Stomach (tissue), 8 donors: ENCODE measurements at regions not wholly inside any gene's neighbourhood (a gene's known extent, or its start where the extent isn't known, plus 50 kb on each side); places are given as distances from the start of the nearest gene placed in this dataset.
"Not testable (repeated sequence)": the region's sequence is repeated elsewhere in the genome, so short reads cannot be mapped to it uniquely, and the experiment has no call there.

ENCODE experiments used
- DNase-seq, 2 donors: peaks; one replicate each; pipeline versions ENCODE4 v3.0.0 to v3.0.0-alpha.2; 2013 to 2019
- H3K27ac ChIP-seq, 5 donors: fragments of 200-600 bp in 4 of 5; sonication (generic) in 4 of 5; one replicate each; pipeline ENCODE4 v1.5.1; 2013 to 2019; ENCODE audit warnings: mild to moderate bottlenecking in 1 of 5, moderate library complexity in 1 of 5
- H3K27me3 ChIP-seq, 3 donors: fragments of 200-600 bp; sonication (generic); one replicate each; pipeline ENCODE4 v1.5.1; 2017 to 2019; ENCODE audit warnings: mixed run types in 1 of 3
- H3K36me3 ChIP-seq, 4 donors: fragments of 200-600 bp; sonication (generic); 1 replicate in 3 of 4; 2 replicates in 1 of 4; pipeline ENCODE4 v1.5.1; 2016 to 2019
- H3K4me1 ChIP-seq, 4 donors: fragments of 200-600 bp; sonication (generic); one replicate each; pipeline ENCODE4 v1.5.1; 2016 to 2019
- H3K4me3 ChIP-seq, 4 donors: fragments of 200-600 bp; sonication (generic) in 3 of 4; one replicate each; pipeline ENCODE4 v1.5.1; 2016 to 2019; ENCODE audit warnings: mild to moderate bottlenecking in 1 of 4
- H3K9me3 ChIP-seq, 4 donors: fragments of 200-600 bp; sonication (generic); one replicate each; pipeline ENCODE4 v1.5.1; 2016 to 2019
- EP300 ChIP-seq: sonication (generic); formaldehyde crosslinking; IDR thresholded peaks from one replicate; pipeline ENCODE4 v1.6.1; 2017; ENCODE audit warnings: antibody characterized with exemption
- POLR2A ChIP-seq, 4 donors: fragments of 450-650 bp; IDR thresholded peaks; one replicate each; pipeline ENCODE4 v1.6.1; 2016; ENCODE audit warnings: antibody characterized with exemption in 4 of 4, control low read depth in 2 of 4, mild to moderate bottlenecking in 1 of 4, moderate library complexity in 1 of 4
- POLR2AphosphoS5 ChIP-seq, 3 donors: sonication (generic); formaldehyde crosslinking; IDR thresholded peaks; one replicate each; pipeline ENCODE4 v1.6.1; 2016; ENCODE audit warnings: antibody characterized with exemption in 3 of 3
- WGBS, 5 donors: extraction: QIAGEN DNeasy Blood & Tissue Kit in 3 of 5; methylation state at CpG; one replicate each; pipeline versions ENCODE4 v1.1.5 to v1.1.7; 2013 to 2018; 5-methylcytosine and 5-hydroxymethylcytosine counted together
- intact Hi-C: fragments of 100-400 bp; cut with DNase I; formaldehyde crosslinking; loops from one replicate; pipeline ENCODE4 v1.15.1; 2023; ENCODE audit warnings: low total_unique reads
- TF ChIP-seq, protein P1 (sequence below), 7 experiments: fragments of 450-650 bp in 4 of 7; fragments of 200-600 bp in 3 of 7; sonication (generic) in 3 of 7; IDR thresholded peaks; one replicate each; pipeline ENCODE4 v1.5.1; 2016 to 2019; ENCODE audit warnings: antibody characterized with exemption in 7 of 7, control low read depth in 2 of 7, mild to moderate bottlenecking in 1 of 7
- donor health status: healthy with polysubstance abuse.
- donor health status: Bipolar disorder and iron deficiency.
- donor health status: healthy.

DNA sequence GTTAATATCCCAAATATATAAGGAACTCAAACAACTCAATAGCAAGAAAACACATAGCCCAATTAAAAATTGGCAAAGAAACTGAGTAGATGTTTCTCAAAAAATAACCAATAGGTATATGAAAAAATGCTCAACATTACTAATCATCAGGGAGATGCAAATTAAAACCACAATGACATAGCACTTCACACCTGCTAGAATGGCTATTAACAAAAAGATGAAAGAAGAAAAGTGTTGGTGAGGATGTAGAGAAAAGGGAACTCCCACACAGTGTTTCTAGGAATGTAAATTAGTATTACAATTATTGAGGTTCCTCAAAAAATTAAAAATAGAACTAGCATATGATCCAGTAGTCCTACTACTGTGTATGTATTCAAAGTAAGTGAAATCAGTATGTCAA is 1212.8 kb downstream of the DIAPH3 start:
- H3K9me3 ChIP-seq = peaks cover 4 to 29% (median 16%) of the 10 kb centered on the region in 4 donors
- no peak for DNase-seq
- intact Hi-C loops = no loop called here

DNA sequence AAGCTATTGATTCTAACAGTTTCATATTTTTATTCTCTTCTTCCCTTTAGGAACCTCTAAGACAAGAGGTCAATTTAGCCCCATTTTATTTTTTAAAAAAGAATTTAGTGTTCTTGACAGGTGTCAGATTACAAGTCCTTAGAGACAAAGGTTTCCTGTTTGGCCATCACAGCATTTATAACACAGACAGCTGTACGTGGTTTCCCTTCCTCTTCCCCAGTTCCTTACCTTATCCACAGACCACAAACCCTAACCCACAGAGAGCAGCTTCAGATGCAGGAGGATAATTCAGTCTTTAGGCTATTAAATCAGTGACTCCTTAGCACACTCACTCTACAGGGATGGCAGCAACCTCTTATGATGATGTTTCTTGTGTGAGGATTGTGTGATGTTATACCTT is 1210.1 kb downstream of the DIAPH3 start:
- intact Hi-C loops = no loop called here
- no peaks in the 10 kb centered on the region for H3K27me3 ChIP-seq
- peak in 1 of 2 donors; percentile 18 for DNase-seq
- no peaks in the 10 kb centered on the region for H3K36me3 ChIP-seq
- no peak overlapping the region for H3K27ac ChIP-seq
- H3K4me3 ChIP-seq = no peak overlapping the region
- 32 to 42% (median 36%) methylated on average over 1 of the region's 1 CpG for WGBS, 5 donors
- TF ChIP-seq POLR2AphosphoS5 (IDR thresholded peaks at IDR 0.05) (no peak), EP300 (no peak), POLR2A (IDR thresholded peaks at IDR 0.05) (no peak)
- TF ChIP-seq, protein P1, sequence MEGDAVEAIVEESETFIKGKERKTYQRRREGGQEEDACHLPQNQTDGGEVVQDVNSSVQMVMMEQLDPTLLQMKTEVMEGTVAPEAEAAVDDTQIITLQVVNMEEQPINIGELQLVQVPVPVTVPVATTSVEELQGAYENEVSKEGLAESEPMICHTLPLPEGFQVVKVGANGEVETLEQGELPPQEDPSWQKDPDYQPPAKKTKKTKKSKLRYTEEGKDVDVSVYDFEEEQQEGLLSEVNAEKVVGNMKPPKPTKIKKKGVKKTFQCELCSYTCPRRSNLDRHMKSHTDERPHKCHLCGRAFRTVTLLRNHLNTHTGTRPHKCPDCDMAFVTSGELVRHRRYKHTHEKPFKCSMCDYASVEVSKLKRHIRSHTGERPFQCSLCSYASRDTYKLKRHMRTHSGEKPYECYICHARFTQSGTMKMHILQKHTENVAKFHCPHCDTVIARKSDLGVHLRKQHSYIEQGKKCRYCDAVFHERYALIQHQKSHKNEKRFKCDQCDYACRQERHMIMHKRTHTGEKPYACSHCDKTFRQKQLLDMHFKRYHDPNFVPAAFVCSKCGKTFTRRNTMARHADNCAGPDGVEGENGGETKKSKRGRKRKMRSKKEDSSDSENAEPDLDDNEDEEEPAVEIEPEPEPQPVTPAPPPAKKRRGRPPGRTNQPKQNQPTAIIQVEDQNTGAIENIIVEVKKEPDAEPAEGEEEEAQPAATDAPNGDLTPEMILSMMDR (IDR thresholded peaks at IDR 0.05) = no peak
- H3K4me1 ChIP-seq = no peaks in the 10 kb centered on the region
- peaks cover 4 to 22% (median 16%) of the 10 kb centered on the region in 4 donors for H3K9me3 ChIP-seq

More for the DNA sequence above, 1212.8 kb downstream of the DIAPH3 start:
- no peaks in the 10 kb centered on the region for H3K4me1 ChIP-seq
- H3K27me3 ChIP-seq = no peaks in the 10 kb centered on the region
- no peaks in the 10 kb centered on the region for H3K36me3 ChIP-seq
- H3K4me3 ChIP-seq = no peak overlapping the region
- H3K27ac ChIP-seq = no peak overlapping the region
- TF ChIP-seq POLR2AphosphoS5 (IDR thresholded peaks at IDR 0.05) (no peak), EP300 (no peak), POLR2A (IDR thresholded peaks at IDR 0.05) (no peak)
- TF ChIP-seq, protein P1 (IDR thresholded peaks at IDR 0.05) = no peak

DNA sequence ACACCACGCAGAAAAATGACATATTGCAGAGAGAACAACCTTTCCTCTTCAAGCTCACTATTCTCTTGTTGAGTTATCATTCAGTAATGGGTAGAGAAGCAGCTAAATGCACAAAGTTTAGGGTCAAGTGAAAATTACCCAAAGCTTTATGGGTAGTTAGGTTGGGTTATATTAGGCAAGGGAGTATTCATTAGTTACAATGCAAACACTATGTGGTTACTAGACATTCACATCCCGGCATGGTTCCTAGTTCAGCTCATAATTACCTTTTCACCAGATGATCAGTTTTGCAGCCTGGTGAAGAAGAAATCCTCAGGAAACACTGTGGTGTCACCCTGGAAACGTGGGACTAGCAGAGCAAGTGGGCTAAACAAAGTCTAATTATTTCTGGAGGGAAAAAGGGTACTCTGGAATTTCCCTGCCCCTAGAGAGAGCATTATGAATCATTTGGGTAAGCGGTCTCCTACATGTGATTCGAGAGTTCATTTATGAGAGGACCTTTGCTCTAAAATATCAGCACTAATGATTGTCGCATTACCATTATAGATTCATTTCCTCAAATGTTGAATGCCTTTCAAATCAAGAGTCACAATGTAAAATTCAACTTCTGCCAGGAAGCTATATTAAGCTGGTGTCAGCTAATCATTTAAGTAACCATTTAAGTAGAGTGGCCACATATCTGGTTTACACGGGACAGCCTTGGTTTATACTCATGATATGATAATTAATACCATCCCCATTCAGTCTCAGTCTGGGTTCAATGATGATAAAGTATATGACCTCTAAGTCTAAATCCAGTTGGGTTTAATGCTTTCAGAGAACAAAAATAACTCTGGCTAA is 1208.0 kb downstream of the DIAPH3 start:
- peak in 1 of 2 donors; percentile 3 for DNase-seq
- Histone ChIP-seq H3K27ac (no peak overlapping the region), H3K9me3 (peaks cover 0 to under 1% (median 0%) of the 10 kb centered on the region in 4 donors), H3K27me3 (no peaks in the 10 kb centered on the region), H3K36me3 (no peaks in the 10 kb centered on the region), H3K4me1 (no peaks in the 10 kb centered on the region), H3K4me3 (no peak overlapping the region)
- TF ChIP-seq, protein P1 (IDR thresholded peaks at IDR 0.05) = no peak
- TF ChIP-seq EP300 = no peak
- WGBS, 5 donors = 75 to 88% (median 82%) methylated on average over 7 of the region's 7 CpGs
- intact Hi-C loops = no loop called here

DNA sequence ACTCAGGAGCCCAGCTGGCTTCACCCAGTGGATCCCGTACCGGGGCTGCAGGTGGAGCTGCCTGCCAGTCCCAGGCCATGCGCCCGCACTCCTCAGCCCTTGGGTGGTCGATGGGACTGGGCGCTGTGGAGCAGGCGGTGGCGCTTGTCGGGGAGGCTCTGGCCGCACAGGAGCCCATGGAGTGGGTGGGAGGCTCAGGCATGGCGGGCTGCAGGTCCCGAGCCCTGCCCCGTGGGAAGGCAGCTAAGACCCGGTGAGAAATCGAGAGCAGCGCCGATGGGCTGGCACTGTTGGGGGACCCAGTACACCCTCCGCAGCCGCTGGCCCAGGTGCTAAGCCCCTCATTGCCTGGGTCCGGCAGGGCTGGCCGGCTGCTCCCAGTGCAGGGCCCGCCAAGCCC is 1205.6 kb downstream of the DIAPH3 start:
- H3K9me3 ChIP-seq, H3K36me3 ChIP-seq, H3K4me1 ChIP-seq, intact Hi-C loops, H3K27me3 ChIP-seq, H3K27ac ChIP-seq, H3K4me3 ChIP-seq, DNase-seq: not testable (repeated sequence)
- 92 to 99% (median 95%) methylated on average over 12 to 22 of the region's 22 CpGs for WGBS, 5 donors

DNA sequence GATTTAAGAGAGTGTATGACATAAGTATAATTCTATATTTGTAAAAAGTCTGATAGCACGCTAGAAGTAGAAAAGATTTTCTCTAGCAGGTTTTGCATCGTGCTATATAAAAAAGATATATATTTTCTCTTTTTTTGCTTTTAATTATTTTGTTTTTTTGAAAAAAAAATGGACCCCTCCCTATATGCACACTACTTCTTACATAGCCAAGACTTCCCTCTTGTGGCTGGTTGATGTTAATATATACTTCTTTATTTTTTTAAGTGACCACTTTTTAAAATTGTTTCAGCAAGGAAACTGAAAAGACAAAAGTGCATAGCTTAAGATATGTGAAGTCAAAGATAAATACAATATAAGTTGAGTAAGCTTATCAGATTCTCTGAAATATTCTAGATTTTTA is 1202.8 kb downstream of the DIAPH3 start:
- DNase-seq = peak in 1 of 2 donors; percentile 54
- 57 to 85% (median 73%) methylated on average over 2 of the region's 2 CpGs for WGBS, 5 donors
- Histone ChIP-seq H3K4me1 (no peaks in the 10 kb centered on the region), H3K4me3 (no peak overlapping the region), H3K27ac (no peak overlapping the region), H3K9me3 (no peaks in the 10 kb centered on the region), H3K27me3 (no peaks in the 10 kb centered on the region), H3K36me3 (no peaks in the 10 kb centered on the region)
- intact Hi-C loops = no loop called here
- no peak for TF ChIP-seq POLR2A (IDR thresholded peaks at IDR 0.05)
- no peak for TF ChIP-seq EP300
- TF ChIP-seq, protein P1 (IDR thresholded peaks at IDR 0.05) = no peak
- no peak for TF ChIP-seq POLR2AphosphoS5 (IDR thresholded peaks at IDR 0.05)
